Mesendoderm (in vitro differentiated cells): ENCODE measurements at regions not wholly inside any gene's neighbourhood (a gene's known extent, or its start where the extent isn't known, plus 50 kb on each side); places are given as distances from the start of the nearest gene placed in this dataset.

Source experiments
- DNase-seq: peaks from one replicate; pipeline ENCODE4 v3.0.0; 2013
- H2AK5ac ChIP-seq: 2 replicates; pipeline ENCODE4 v1.6.1; 2013; ENCODE audit warnings: low read length, inconsistent platforms
- H2BK120ac ChIP-seq: 2 replicates; pipeline ENCODE4 v1.6.1; 2013; ENCODE audit warnings: low read depth, mild to moderate bottlenecking, low read length, moderate library complexity, mixed read lengths
- H2BK15ac ChIP-seq: replicated peaks from 2 replicates; pipeline ENCODE4 v1.6.1; 2013; ENCODE audit warnings: low read depth, mild to moderate bottlenecking, moderate library complexity
- H2BK5ac ChIP-seq: 2 replicates; pipeline ENCODE4 v1.6.1; 2013; ENCODE audit warnings: low read length, inconsistent platforms
- H3K18ac ChIP-seq: 2 replicates; pipeline ENCODE4 v1.6.1; 2013; ENCODE audit warnings: mild to moderate bottlenecking, low read length, mixed read lengths
- H3K23ac ChIP-seq: one replicate; pipeline ENCODE4 v1.6.1; 2013; ENCODE audit warnings: low read length
- H3K27ac ChIP-seq: 2 replicates; pipeline ENCODE4 v1.5.1; 2013; ENCODE audit warnings: low read depth, mild to moderate bottlenecking, inconsistent platforms, low read length, moderate library complexity
- H3K27me3 ChIP-seq: 2 replicates; pipeline ENCODE4 v1.6.1; 2013; ENCODE audit warnings: low read length, control low read depth, mild to moderate bottlenecking, inconsistent platforms; ENCODE audit not compliant: insufficient read depth, poor library complexity
- H3K36me3 ChIP-seq: 2 replicates; pipeline ENCODE4 v1.6.1; 2013; ENCODE audit warnings: low read length, inconsistent platforms; ENCODE audit not compliant: control insufficient read depth, insufficient read depth
- H3K4ac ChIP-seq: one replicate; pipeline ENCODE4 v1.6.1; 2013; ENCODE audit warnings: low read depth, mild to moderate bottlenecking, low read length, moderate library complexity
- H3K4me1 ChIP-seq: 2 replicates; pipeline ENCODE4 v1.6.1; 2013; ENCODE audit warnings: low read depth, low read length, inconsistent platforms; ENCODE audit not compliant: control insufficient read depth
- H3K4me2 ChIP-seq: 2 replicates; pipeline ENCODE4 v1.6.1; 2013; ENCODE audit warnings: low read length
- H3K4me3 ChIP-seq: 2 replicates; pipeline ENCODE4 v1.5.1; 2013; ENCODE audit warnings: mild to moderate bottlenecking, low read length
- H3K56ac ChIP-seq: one replicate; pipeline ENCODE4 v1.6.1; 2013; ENCODE audit warnings: low read length
- H3K79me1 ChIP-seq: 2 replicates; pipeline ENCODE4 v1.6.1; 2013; ENCODE audit warnings: low read length, inconsistent platforms
- H3K79me2 ChIP-seq: 2 replicates; pipeline ENCODE4 v1.6.1; 2013; ENCODE audit warnings: mild to moderate bottlenecking, low read length; ENCODE audit not compliant: control insufficient read depth, insufficient read depth
- H3K9ac ChIP-seq: 2 replicates; pipeline ENCODE4 v1.6.1; 2013; ENCODE audit warnings: low read length, inconsistent platforms
- H4K5ac ChIP-seq: one replicate; pipeline ENCODE4 v1.6.1; 2013; ENCODE audit warnings: low read length
- H4K8ac ChIP-seq: one replicate; pipeline ENCODE4 v1.6.1; 2013; ENCODE audit warnings: low read depth, mild to moderate bottlenecking, control low read depth, low read length, moderate library complexity
- WGBS: extraction: QIAGEN DNeasy Blood & Tissue Kit; methylation state at CpG from one replicate; pipeline ENCODE4 v1.1.7; 2013; ENCODE audit warnings: low lambda C conversion rate, missing lambda C conversion rate; ENCODE audit not compliant: insufficient coverage; ENCODE audit errors: extremely low coverage; 5-methylcytosine and 5-hydroxymethylcytosine counted together

- no peak overlapping the region for H3K4ac ChIP-seq
- no peak overlapping the region for H3K9ac ChIP-seq
- no peaks in the 10 kb centered on the region for H3K79me2 ChIP-seq
- no peak overlapping the region for H3K4me2 ChIP-seq
- no peak overlapping the region for H4K8ac ChIP-seq
- H3K56ac ChIP-seq = no peak overlapping the region
- H3K4me1 ChIP-seq = peaks cover 6% of the 10 kb centered on the region
- no peak for DNase-seq
- H2AK5ac ChIP-seq = no peak overlapping the region
- no peak overlapping the region for H2BK15ac ChIP-seq
- H3K23ac ChIP-seq = no peak overlapping the region
- no peak overlapping the region for H2BK5ac ChIP-seq
- H2BK120ac ChIP-seq = no peak overlapping the region
- no peak overlapping the region for H4K5ac ChIP-seq
- H3K4me3 ChIP-seq = no peak overlapping the region
- H3K79me1 ChIP-seq = no peaks in the 10 kb centered on the region
- H3K27ac ChIP-seq = no peak overlapping the region
- H3K27me3 ChIP-seq = no peaks in the 10 kb centered on the region
- H3K18ac ChIP-seq = no peak overlapping the region
- no peaks in the 10 kb centered on the region for H3K36me3 ChIP-seq
Measured at GRCh38 chr11:19661827-19662226, 50.8 kb upstream of the NAV2 start.

GRCh38 chr11:19660076-19660475 lies 52.6 kb upstream of the NAV2 start:
- H3K27me3 ChIP-seq = no peaks in the 10 kb centered on the region
- peaks cover 4% of the 10 kb centered on the region for H3K4me1 ChIP-seq
- no peak overlapping the region for H2BK5ac ChIP-seq
- H2BK120ac ChIP-seq = no peak overlapping the region
- H3K18ac ChIP-seq = no peak overlapping the region
- H4K8ac ChIP-seq = no peak overlapping the region
- peak; percentile 72 for DNase-seq
- H2AK5ac ChIP-seq = no peak overlapping the region
- H3K4me3 ChIP-seq = no peak overlapping the region
- no peak overlapping the region for H3K4me2 ChIP-seq
- WGBS = no CpG with 5 or more reads among the region's 5 CpGs
- no peak overlapping the region for H3K4ac ChIP-seq
- no peak overlapping the region for H3K23ac ChIP-seq
- no peaks in the 10 kb centered on the region for H3K79me2 ChIP-seq
- H2BK15ac ChIP-seq = no peak overlapping the region
- H4K5ac ChIP-seq = no peak overlapping the region
- H3K79me1 ChIP-seq = no peaks in the 10 kb centered on the region
- no peak overlapping the region for H3K56ac ChIP-seq
- no peak overlapping the region for H3K9ac ChIP-seq
- H3K27ac ChIP-seq = no peak overlapping the region
- no peaks in the 10 kb centered on the region for H3K36me3 ChIP-seq

- Histone ChIP-seq H3K27ac (no peak overlapping the region), H3K4me2 (no peak overlapping the region), H3K18ac (no peak overlapping the region), H3K9ac (no peak overlapping the region), H4K8ac (no peak overlapping the region), H2BK120ac (no peak overlapping the region), H3K4me3 (no peak overlapping the region), H3K36me3 (no peaks in the 10 kb centered on the region), H3K79me1 (no peaks in the 10 kb centered on the region), H2AK5ac (no peak overlapping the region), H3K56ac (no peak overlapping the region), H2BK5ac (no peak overlapping the region), H3K4ac (no peak overlapping the region), H3K79me2 (no peaks in the 10 kb centered on the region), H4K5ac (no peak overlapping the region), H3K4me1 (no peaks in the 10 kb centered on the region), H3K27me3 (no peaks in the 10 kb centered on the region), H2BK15ac (no peak overlapping the region), H3K23ac (no peak overlapping the region)
- no peak for DNase-seq
Measured at GRCh38 chr11:19659529-19659928, 53.1 kb upstream of the NAV2 start.

GRCh38 chr11:19658344-19658743 lies 54.3 kb upstream of the NAV2 start:
- no CpG with 5 or more reads among the region's 2 CpGs for WGBS
- no peak overlapping the region for H4K5ac ChIP-seq
- no peak overlapping the region for H3K23ac ChIP-seq
- H3K4ac ChIP-seq = no peak overlapping the region
- no peak overlapping the region for H4K8ac ChIP-seq
- H3K56ac ChIP-seq = no peak overlapping the region
- H3K4me3 ChIP-seq = no peak overlapping the region
- H2BK120ac ChIP-seq = no peak overlapping the region
- no peaks in the 10 kb centered on the region for H3K36me3 ChIP-seq
- no peak overlapping the region for H3K18ac ChIP-seq
- no peak overlapping the region for H3K9ac ChIP-seq
- no peak overlapping the region for H3K4me2 ChIP-seq
- H2BK5ac ChIP-seq = no peak overlapping the region
- no peak overlapping the region for H2BK15ac ChIP-seq
- H2AK5ac ChIP-seq = no peak overlapping the region
- H3K27me3 ChIP-seq = no peaks in the 10 kb centered on the region
- H3K4me1 ChIP-seq = no peaks in the 10 kb centered on the region
- no peaks in the 10 kb centered on the region for H3K79me2 ChIP-seq
- H3K27ac ChIP-seq = no peak overlapping the region
- DNase-seq = no peak
- no peaks in the 10 kb centered on the region for H3K79me1 ChIP-seq

- Histone ChIP-seq H3K9ac (no peak overlapping the region), H2AK5ac (no peak overlapping the region), H2BK5ac (no peak overlapping the region), H3K79me2 (no peaks in the 10 kb centered on the region), H4K5ac (no peak overlapping the region), H3K56ac (no peak overlapping the region), H3K27ac (no peak overlapping the region), H3K36me3 (no peaks in the 10 kb centered on the region), H4K8ac (no peak overlapping the region), H3K4me1 (no peaks in the 10 kb centered on the region), H3K79me1 (no peaks in the 10 kb centered on the region), H2BK120ac (no peak overlapping the region), H3K27me3 (no peaks in the 10 kb centered on the region), H3K23ac (no peak overlapping the region), H3K4ac (no peak overlapping the region), H2BK15ac (no peak overlapping the region), H3K18ac (no peak overlapping the region), H3K4me2 (no peak overlapping the region), H3K4me3 (no peak overlapping the region)
- no CpG with 5 or more reads among the region's 4 CpGs for WGBS
- DNase-seq = peak; percentile 51
Measured at GRCh38 chr11:19656140-19656541, 56.5 kb upstream of the NAV2 start.

GRCh38 chr11:19652623-19653375 lies 59.8 kb upstream of the NAV2 start:
- Histone ChIP-seq H3K4me3 (no peak overlapping the region), H3K9ac (no peak overlapping the region), H3K4me2 (no peak overlapping the region), H3K27me3 (no peaks in the 10 kb centered on the region), H2BK120ac (no peak overlapping the region), H3K18ac (no peak overlapping the region), H3K56ac (no peak overlapping the region), H2AK5ac (no peak overlapping the region), H3K36me3 (no peaks in the 10 kb centered on the region), H3K79me2 (no peaks in the 10 kb centered on the region), H3K4me1 (no peaks in the 10 kb centered on the region), H3K4ac (no peak overlapping the region), H3K23ac (no peak overlapping the region), H4K5ac (no peak overlapping the region), H2BK15ac (no peak overlapping the region), H4K8ac (no peak overlapping the region), H3K27ac (no peak overlapping the region), H2BK5ac (no peak overlapping the region), H3K79me1 (no peaks in the 10 kb centered on the region)
- no CpG with 5 or more reads among the region's 6 CpGs for WGBS
- no peak for DNase-seq
